ENCODE measurements at regions not wholly inside any gene's neighbourhood (a gene's known extent, or its start where the extent isn't known, plus 50 kb on each side); places are given as distances from the start of the nearest gene placed in this dataset.

DNA sequence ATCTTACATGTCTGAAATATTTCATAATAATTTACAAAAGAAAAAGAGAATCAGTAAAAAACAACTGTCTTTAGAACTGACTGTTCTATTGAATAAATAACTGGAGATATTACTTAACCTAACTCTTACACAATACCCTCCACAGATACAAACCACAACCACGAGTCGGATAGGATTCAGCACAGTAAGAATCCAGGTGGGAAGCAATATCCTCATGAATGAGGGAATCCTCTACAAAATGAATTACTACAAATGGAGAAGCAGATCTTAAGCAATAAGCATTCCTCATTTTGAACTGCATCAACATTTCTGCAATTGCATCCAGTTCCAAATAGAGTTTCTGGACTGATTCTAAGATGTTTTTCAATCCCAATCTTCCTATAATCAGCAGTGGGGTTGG is 227.1 kb downstream of the SH2D1A start:
- dilution Hi-C loops (cut with MboI; ENCODE audit: extremely low pct_ligation_motif_present, low sequenced_read_pairs) = no loop called here
- no peak overlapping the region for H3K4me2 ChIP-seq (ENCODE audit: control insufficient read depth, extremely low read depth, insufficient read depth, low read depth, low read length)
- FAIRE-seq = no peak

DNA sequence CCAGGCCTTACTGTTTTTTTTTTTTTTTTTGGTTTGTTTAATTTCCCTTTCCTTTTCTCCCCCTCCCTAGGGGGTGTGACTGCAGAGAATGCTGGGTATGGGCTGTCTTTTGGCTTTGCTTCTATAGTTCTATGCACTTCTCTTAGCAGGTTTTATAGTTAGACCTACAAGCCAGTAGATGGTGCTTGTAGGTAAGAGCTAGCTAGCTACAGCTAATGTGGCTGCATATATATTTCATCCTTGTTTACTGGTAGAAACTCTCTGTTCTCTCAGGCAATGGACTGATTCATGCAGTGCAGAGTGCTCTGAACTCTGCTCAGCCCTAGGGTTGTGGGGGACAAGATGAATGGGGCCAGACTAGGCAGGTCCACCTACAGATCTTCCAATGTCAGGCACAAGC is 246.4 kb downstream of the SH2D1A start:
- Histone ChIP-seq H2AFZ (ENCODE audit: control insufficient read depth, low read length) (no peak overlapping the region), H4K20me1 (ENCODE audit: control insufficient read depth, extremely low read depth, insufficient read depth, low read length) (no peaks in the 10 kb centered on the region), H3K9ac (ENCODE audit: control insufficient read depth, extremely low read depth, insufficient read depth, low read length) (no peak overlapping the region), H3K4me2 (ENCODE audit: control insufficient read depth, extremely low read depth, insufficient read depth, low read depth, low read length) (no peak overlapping the region), H3K9me3 (ENCODE audit: control insufficient read depth, low read depth, low read length) (no peaks in the 10 kb centered on the region), H3K79me2 (ENCODE audit: control insufficient read depth, insufficient read depth, low read length) (no peaks in the 10 kb centered on the region), H3K27me3 (ENCODE audit: control insufficient read depth, extremely low read depth, insufficient read depth, low read length) (no peaks in the 10 kb centered on the region), H3K4me1 (ENCODE audit: control insufficient read depth, extremely low read depth, insufficient read depth, low read length) (peaks cover 4% of the 10 kb centered on the region), H3K27ac (ENCODE audit: control insufficient read depth, insufficient read depth, low read length) (no peak overlapping the region), H3K4me3 (ENCODE audit: control insufficient read depth in 2 of 3, extremely low read depth in 1 of 3, insufficient read depth in 2 of 3, low read depth in 1 of 3, low read length in 3 of 3) (no peak overlapping the region), H3K9me1 (ENCODE audit: control insufficient read depth, extremely low read depth, insufficient read depth, low read length) (no peaks in the 10 kb centered on the region), H3K36me3 (ENCODE audit: control insufficient read depth in 2 of 2, extremely low read depth in 1 of 2, insufficient read depth in 2 of 2, low read length in 2 of 2) (no peaks in the 10 kb centered on the region)
- no peak for FAIRE-seq
- no peak for DNase-seq (ENCODE audit: low read depth, low spot score)
- dilution Hi-C loops (cut with MboI; ENCODE audit: extremely low pct_ligation_motif_present, low sequenced_read_pairs) = no loop called here
- TF ChIP-seq, protein P1, sequence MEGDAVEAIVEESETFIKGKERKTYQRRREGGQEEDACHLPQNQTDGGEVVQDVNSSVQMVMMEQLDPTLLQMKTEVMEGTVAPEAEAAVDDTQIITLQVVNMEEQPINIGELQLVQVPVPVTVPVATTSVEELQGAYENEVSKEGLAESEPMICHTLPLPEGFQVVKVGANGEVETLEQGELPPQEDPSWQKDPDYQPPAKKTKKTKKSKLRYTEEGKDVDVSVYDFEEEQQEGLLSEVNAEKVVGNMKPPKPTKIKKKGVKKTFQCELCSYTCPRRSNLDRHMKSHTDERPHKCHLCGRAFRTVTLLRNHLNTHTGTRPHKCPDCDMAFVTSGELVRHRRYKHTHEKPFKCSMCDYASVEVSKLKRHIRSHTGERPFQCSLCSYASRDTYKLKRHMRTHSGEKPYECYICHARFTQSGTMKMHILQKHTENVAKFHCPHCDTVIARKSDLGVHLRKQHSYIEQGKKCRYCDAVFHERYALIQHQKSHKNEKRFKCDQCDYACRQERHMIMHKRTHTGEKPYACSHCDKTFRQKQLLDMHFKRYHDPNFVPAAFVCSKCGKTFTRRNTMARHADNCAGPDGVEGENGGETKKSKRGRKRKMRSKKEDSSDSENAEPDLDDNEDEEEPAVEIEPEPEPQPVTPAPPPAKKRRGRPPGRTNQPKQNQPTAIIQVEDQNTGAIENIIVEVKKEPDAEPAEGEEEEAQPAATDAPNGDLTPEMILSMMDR (optimal IDR thresholded peaks at IDR 0.05 in 1 of 3, IDR thresholded peaks at IDR 0.05 in 1 of 3, conservative IDR thresholded peaks at IDR 0.05 in 1 of 3; ENCODE audit: extremely low read depth in 1 of 3, insufficient read depth in 2 of 3, low read length in 3 of 3) = no peak
- no peak for TF ChIP-seq EZH2 (IDR thresholded peaks at IDR 0.05; ENCODE audit: low read length)

More for the DNA sequence above, 227.1 kb downstream of the SH2D1A start:
- Histone ChIP-seq H3K27me3 (ENCODE audit: control insufficient read depth, extremely low read depth, insufficient read depth, low read length) (no peaks in the 10 kb centered on the region), H4K20me1 (ENCODE audit: control insufficient read depth, extremely low read depth, insufficient read depth, low read length) (no peaks in the 10 kb centered on the region), H3K27ac (ENCODE audit: control insufficient read depth, insufficient read depth, low read length) (no peak overlapping the region), H3K9ac (ENCODE audit: control insufficient read depth, extremely low read depth, insufficient read depth, low read length) (no peak overlapping the region), H3K79me2 (ENCODE audit: control insufficient read depth, insufficient read depth, low read length) (no peaks in the 10 kb centered on the region), H3K9me3 (ENCODE audit: control insufficient read depth, low read depth, low read length) (no peaks in the 10 kb centered on the region), H3K36me3 (ENCODE audit: control insufficient read depth in 2 of 2, extremely low read depth in 1 of 2, insufficient read depth in 2 of 2, low read length in 2 of 2) (no peaks in the 10 kb centered on the region), H2AFZ (ENCODE audit: control insufficient read depth, low read length) (no peak overlapping the region), H3K4me1 (ENCODE audit: control insufficient read depth, extremely low read depth, insufficient read depth, low read length) (no peaks in the 10 kb centered on the region), H3K9me1 (ENCODE audit: control insufficient read depth, extremely low read depth, insufficient read depth, low read length) (no peaks in the 10 kb centered on the region), H3K4me3 (ENCODE audit: control insufficient read depth in 2 of 3, extremely low read depth in 1 of 3, insufficient read depth in 2 of 3, low read depth in 1 of 3, low read length in 3 of 3) (no peak overlapping the region)
- no peak for DNase-seq (ENCODE audit: low read depth, low spot score)
- TF ChIP-seq, protein P1 (optimal IDR thresholded peaks at IDR 0.05 in 1 of 3, IDR thresholded peaks at IDR 0.05 in 1 of 3, conservative IDR thresholded peaks at IDR 0.05 in 1 of 3; ENCODE audit: extremely low read depth in 1 of 3, insufficient read depth in 2 of 3, low read length in 3 of 3) = no peak
- no peak for TF ChIP-seq EZH2 (IDR thresholded peaks at IDR 0.05; ENCODE audit: low read length)
